ENCODE measurements at regions not wholly inside any gene's neighbourhood (a gene's known extent, or its start where the extent isn't known, plus 50 kb on each side); places are given as distances from the start of the nearest gene placed in this dataset.

DNA sequence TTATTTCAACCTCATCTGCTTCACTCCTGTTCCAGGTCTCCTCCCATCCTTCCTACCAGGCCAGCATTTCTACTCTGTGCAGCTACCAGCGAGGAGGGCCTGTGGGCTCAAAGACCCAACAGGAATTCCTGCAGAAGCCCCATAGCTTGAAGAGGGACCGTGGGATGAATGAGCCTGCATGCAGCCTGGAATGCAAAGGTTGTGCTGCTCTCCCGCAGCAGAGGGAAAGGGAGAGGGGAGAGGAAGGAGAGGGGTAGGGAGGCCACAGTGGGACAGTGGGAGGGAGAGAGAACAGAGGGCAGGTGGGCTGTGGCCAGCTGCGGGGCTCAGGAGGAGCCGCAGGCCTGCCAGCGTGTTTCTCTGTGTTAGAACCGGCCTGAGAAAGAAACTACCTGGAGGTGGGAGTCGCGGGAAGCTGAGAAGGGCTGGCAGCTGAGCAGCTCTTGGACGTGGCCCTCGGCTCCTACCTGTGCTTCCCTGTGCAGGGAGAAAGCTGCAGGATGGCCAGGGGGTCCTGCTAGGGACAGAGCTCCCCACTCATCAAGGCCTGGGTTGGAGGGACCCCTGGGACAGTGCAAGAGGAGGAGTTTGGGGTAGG lies 66.1 kb upstream of the MLN start:
- H3K4me3 ChIP-seq (ENCODE audit: low read depth, low read length): no peak overlapping the region
- TF ChIP-seq POLR2A (IDR thresholded peaks at IDR 0.05; ENCODE audit: extremely low read depth, insufficient read length) (no peak), MYC (IDR thresholded peaks at IDR 0.05; ENCODE audit: low read depth, low read length) (no peak)
- TF ChIP-seq, protein P1, sequence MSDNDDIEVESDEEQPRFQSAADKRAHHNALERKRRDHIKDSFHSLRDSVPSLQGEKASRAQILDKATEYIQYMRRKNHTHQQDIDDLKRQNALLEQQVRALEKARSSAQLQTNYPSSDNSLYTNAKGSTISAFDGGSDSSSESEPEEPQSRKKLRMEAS (IDR thresholded peaks at IDR 0.05; ENCODE audit: low read depth, low read length): no peak
- no peak for DNase-seq (ENCODE audit: low read depth)

DNA sequence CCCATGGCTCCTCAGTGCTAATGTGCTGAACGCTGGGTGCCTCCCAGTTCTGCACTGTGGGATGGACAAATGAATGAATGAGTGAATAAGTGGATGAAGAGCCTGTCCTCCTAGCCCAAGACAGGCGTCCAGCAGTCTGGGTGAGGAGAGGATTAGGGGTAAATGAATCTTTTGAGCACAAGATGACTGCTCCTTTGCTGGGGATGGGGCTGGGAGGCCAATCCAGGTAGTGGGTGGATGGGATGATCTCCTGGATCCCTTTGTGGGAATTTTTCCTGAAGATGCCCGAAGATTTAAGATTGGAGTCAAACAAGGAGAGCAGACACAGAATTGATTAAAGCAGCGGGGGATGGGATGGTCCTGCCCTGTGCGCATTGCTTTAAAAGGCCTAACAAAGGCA lies 65.3 kb upstream of the MLN start:
- DNase-seq (ENCODE audit: low read depth): no peak

DNA sequence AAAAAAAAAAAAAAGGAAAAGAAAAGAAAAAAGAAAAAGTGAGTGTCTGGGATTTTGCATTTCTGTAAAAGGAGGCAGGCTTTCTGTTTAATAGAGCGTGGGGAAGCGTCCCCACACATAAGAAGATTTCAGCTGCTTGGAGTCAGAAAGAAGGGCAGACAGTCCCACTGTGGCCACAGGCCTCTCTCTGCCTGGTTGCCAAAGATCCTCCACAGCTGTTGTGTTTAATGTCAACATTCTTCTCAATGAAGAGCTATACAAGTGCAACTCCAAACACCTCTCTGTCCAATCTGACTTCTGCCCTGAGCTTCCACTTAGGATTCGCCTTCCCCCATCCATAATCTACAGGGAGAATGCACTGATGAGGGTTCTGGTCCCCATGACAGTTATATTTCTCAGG lies 64.3 kb upstream of the MLN start:
- H3K4me3 ChIP-seq (ENCODE audit: low read depth, low read length): no peak overlapping the region
- TF ChIP-seq POLR2A (IDR thresholded peaks at IDR 0.05; ENCODE audit: extremely low read depth, insufficient read length) (no peak), MYC (IDR thresholded peaks at IDR 0.05; ENCODE audit: low read depth, low read length) (no peak)
- TF ChIP-seq, protein P1 (IDR thresholded peaks at IDR 0.05; ENCODE audit: low read depth, low read length): no peak
- TF ChIP-seq, protein P2, sequence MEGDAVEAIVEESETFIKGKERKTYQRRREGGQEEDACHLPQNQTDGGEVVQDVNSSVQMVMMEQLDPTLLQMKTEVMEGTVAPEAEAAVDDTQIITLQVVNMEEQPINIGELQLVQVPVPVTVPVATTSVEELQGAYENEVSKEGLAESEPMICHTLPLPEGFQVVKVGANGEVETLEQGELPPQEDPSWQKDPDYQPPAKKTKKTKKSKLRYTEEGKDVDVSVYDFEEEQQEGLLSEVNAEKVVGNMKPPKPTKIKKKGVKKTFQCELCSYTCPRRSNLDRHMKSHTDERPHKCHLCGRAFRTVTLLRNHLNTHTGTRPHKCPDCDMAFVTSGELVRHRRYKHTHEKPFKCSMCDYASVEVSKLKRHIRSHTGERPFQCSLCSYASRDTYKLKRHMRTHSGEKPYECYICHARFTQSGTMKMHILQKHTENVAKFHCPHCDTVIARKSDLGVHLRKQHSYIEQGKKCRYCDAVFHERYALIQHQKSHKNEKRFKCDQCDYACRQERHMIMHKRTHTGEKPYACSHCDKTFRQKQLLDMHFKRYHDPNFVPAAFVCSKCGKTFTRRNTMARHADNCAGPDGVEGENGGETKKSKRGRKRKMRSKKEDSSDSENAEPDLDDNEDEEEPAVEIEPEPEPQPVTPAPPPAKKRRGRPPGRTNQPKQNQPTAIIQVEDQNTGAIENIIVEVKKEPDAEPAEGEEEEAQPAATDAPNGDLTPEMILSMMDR (IDR thresholded peaks at IDR 0.05; ENCODE audit: low read depth, low read length): no peak
- DNase-seq (ENCODE audit: low read depth): no peak

More for the DNA sequence above, 65.3 kb upstream of the MLN start:
- TF ChIP-seq MYC (IDR thresholded peaks at IDR 0.05; ENCODE audit: low read depth, low read length) (no peak), POLR2A (IDR thresholded peaks at IDR 0.05; ENCODE audit: extremely low read depth, insufficient read length) (no peak)
- TF ChIP-seq, protein P2 (IDR thresholded peaks at IDR 0.05; ENCODE audit: low read depth, low read length): no peak
- TF ChIP-seq, protein P1 (IDR thresholded peaks at IDR 0.05; ENCODE audit: low read depth, low read length): no peak
- H3K4me3 ChIP-seq (ENCODE audit: low read depth, low read length): no peak overlapping the region

DNA sequence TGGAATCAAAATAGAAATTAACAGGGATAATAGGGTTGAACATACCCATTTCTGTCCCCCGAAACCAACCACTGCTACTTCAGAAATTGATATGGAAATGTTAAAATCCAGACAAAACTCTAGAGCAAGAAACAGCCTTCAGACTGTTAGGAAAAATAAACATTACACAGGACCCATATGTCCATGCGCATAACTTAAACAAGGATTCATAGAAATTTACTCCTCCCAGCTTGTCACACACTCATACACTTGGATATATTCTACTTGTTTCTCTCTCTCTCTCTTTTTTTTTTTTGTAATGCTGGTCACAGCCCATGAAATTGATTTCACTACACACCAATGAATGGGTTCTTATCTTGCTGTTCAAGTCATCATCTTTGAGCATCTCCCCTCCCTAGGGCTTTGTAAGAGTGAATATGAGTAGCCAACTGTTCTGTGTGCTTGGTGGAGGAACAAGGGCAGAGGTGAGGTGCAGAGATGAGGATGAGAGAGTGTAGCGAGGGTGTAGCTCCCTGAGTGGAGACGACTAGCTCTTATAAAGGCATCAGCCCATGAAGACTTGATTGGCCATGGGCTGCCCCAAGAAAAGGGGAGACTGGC lies 61.8 kb upstream of the MLN start:
- DNase-seq (ENCODE audit: low read depth): no peak
- H3K4me3 ChIP-seq (ENCODE audit: low read depth, low read length): no peak overlapping the region
- TF ChIP-seq MYC (IDR thresholded peaks at IDR 0.05; ENCODE audit: low read depth, low read length): no peak
- TF ChIP-seq, protein P1 (IDR thresholded peaks at IDR 0.05; ENCODE audit: low read depth, low read length): no peak
- no peak for TF ChIP-seq POLR2A (IDR thresholded peaks at IDR 0.05; ENCODE audit: extremely low read depth, insufficient read length)
- TF ChIP-seq, protein P2 (IDR thresholded peaks at IDR 0.05; ENCODE audit: low read depth, low read length): no peak

DNA sequence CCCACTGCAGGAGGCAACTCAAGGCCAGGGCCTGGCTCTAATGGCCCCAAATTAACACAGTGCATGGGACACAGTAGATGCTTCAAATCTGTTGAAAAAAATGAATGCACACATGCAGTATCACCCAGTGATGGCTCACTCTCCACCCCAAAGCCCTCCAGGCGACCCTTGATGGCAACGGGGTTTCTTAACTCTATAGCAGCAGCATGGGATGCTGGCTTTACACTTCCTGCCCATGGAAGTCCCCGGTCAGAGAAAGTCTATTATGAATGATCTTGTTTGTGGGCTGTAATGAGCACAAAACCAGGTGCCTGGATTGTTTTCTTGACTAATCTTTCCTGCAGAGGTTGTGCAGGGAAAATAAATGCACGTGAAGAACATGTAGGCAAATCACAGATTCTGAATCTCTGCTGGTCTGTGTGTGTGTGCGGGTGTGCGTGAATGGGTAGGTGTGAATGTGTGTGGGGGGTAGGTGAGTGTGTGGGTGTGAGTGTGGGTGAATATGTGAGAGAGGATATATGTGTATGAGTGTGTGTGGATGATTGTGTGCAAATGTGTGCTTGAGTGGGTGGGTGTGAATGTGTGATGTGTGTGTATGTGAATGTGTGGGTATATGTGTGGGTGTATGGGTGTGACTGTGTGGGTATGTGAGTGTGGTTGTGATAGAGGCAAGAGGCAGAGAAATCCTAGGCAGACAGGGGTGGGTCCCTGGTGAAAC lies 60.1 kb upstream of the MLN start:
- H3K4me3 ChIP-seq (ENCODE audit: low read depth, low read length): no peak overlapping the region
- TF ChIP-seq, protein P1 (IDR thresholded peaks at IDR 0.05; ENCODE audit: low read depth, low read length): no peak
- TF ChIP-seq, protein P2 (IDR thresholded peaks at IDR 0.05; ENCODE audit: low read depth, low read length): no peak
- TF ChIP-seq POLR2A (IDR thresholded peaks at IDR 0.05; ENCODE audit: extremely low read depth, insufficient read length) (no peak), MYC (IDR thresholded peaks at IDR 0.05; ENCODE audit: low read depth, low read length) (no peak)
- no peak for DNase-seq (ENCODE audit: low read depth)

DNA sequence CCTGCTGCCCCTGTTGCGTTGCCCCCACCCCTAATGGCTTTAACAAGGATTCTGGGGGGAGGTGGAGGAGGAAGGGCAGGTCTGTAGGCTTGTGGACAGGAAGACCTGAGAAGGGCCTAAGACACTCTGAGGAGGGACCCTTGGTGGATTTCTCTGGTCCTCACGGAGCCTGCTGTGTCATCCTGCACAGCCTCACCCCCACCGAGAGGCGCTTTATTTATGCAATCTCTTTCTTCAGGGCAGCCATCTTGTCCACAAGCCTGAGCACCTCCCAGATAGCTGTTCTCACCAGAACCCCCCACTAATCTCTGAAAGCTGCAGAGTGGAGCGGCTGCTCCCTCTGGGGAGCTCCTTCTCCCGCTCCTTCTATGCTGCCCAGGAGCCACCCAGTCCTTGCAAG lies 59.3 kb upstream of the MLN start:
- no peak for TF ChIP-seq MYC (IDR thresholded peaks at IDR 0.05; ENCODE audit: low read depth, low read length)
- no peak for TF ChIP-seq POLR2A (IDR thresholded peaks at IDR 0.05; ENCODE audit: extremely low read depth, insufficient read length)
- TF ChIP-seq, protein P2 (IDR thresholded peaks at IDR 0.05; ENCODE audit: low read depth, low read length): no peak
- TF ChIP-seq, protein P1 (IDR thresholded peaks at IDR 0.05; ENCODE audit: low read depth, low read length): no peak
- DNase-seq (ENCODE audit: low read depth): no peak
- H3K4me3 ChIP-seq (ENCODE audit: low read depth, low read length): no peak overlapping the region

Data from NB4 (cell line).